Natural killer cell treated with Interleukin-12 subunit alpha and Interleukin-12 subunit beta and Interleukin-15 and Interleukin-18, amount 100 ng/mL, for 72 hours (primary cell): ENCODE measurements at regions not wholly inside any gene's neighbourhood (a gene's known extent, or its start where the extent isn't known, plus 50 kb on each side); places are given as distances from the start of the nearest gene placed in this dataset.
A peak's percentile ranks its signal among the peaks of the same experiment; 100 is the strongest.
"Not testable (repeated sequence)": the region's sequence is repeated elsewhere in the genome, so short reads cannot be mapped to it uniquely, and the experiment has no call there.

Source experiments
- ATAC-seq, 2 donors: fragments of 150-1000 bp; cut with Tn5 transposase in 1 of 2; sonication (Bioruptor Pico), chemical (Tn5 transposase) in 1 of 2; 2 replicates each; pipeline ENCODE4 v1.10.0; 2021
- DNase-seq: peaks from one replicate; pipeline ENCODE4 v3.0.0; 2022; ENCODE audit warnings: low spot score
- H3K27ac Mint-ChIP-seq, 2 donors: 1 replicate in 1 of 2; 2 replicates in 1 of 2; pipeline ENCODE4 v1.8.0; 2022; ENCODE audit warnings: mixed read lengths in 2 of 2, mild to moderate bottlenecking in 1 of 2, moderate library complexity in 1 of 2
- H3K27me3 Mint-ChIP-seq, 2 donors: 1 replicate in 1 of 2; 2 replicates in 1 of 2; pipeline ENCODE4 v1.8.0; 2022; ENCODE audit warnings: mixed read lengths in 2 of 2
- H3K36me3 Mint-ChIP-seq: one replicate; pipeline ENCODE4 v1.8.0; 2022; ENCODE audit warnings: mixed read lengths
- H3K4me1 Mint-ChIP-seq, 2 donors: 1 replicate in 1 of 2; 2 replicates in 1 of 2; pipeline ENCODE4 v1.8.0; 2022; ENCODE audit warnings: low read depth in 2 of 2, mixed read lengths in 2 of 2, mild to moderate bottlenecking in 1 of 2
- H3K4me3 Mint-ChIP-seq: one replicate; pipeline ENCODE4 v1.8.0; 2022; ENCODE audit warnings: mixed read lengths
- H3K9me3 Mint-ChIP-seq: 2 replicates; pipeline ENCODE4 v1.8.0; 2022; ENCODE audit warnings: mixed read lengths

DNA sequence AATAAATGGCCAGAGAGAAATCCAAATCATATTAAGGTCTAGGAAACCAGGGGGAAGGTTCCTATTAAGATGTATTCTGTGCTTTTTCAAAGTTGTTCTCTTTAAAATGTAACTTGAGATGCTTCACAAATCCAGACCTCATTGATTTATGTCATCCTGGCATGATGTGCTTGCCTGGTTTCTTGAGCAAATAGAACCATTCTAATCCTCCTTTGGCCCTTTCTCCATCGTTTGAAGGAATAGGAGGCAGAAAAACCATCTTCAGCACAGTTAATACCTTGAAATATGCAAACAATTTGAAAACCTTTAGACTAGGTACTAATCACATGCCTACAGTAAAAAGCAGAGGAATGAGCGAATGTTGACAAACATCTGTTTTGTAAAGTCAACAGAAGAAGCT is 202.2 kb upstream of the CXorf66 start:
- Mint-ChIP-seq H3K36me3 (no peaks in the 10 kb centered on the region), H3K4me1 (no peaks in the 10 kb centered on the region), H3K27ac (no peak overlapping the region), H3K4me3 (no peak overlapping the region), H3K9me3 (no peaks in the 10 kb centered on the region), H3K27me3 (peaks cover 0 to 10% of the 10 kb centered on the region in 2 donors)
- DNase-seq, result no peak
- ATAC-seq, result no peak

- DNase-seq, result no peak
- H3K27ac Mint-ChIP-seq, result no peak overlapping the region
- H3K27me3 Mint-ChIP-seq, result peaks cover 0 to 10% of the 10 kb centered on the region in 2 donors
- no peak for ATAC-seq
- no peaks in the 10 kb centered on the region for H3K9me3 Mint-ChIP-seq
- H3K4me3 Mint-ChIP-seq, result no peak overlapping the region
- no peaks in the 10 kb centered on the region for H3K36me3 Mint-ChIP-seq
- H3K4me1 Mint-ChIP-seq, result no peaks in the 10 kb centered on the region
These were observed 200.5 kb upstream of the CXorf66 start for GRCh38 chrX:140165849-140166248.

DNA sequence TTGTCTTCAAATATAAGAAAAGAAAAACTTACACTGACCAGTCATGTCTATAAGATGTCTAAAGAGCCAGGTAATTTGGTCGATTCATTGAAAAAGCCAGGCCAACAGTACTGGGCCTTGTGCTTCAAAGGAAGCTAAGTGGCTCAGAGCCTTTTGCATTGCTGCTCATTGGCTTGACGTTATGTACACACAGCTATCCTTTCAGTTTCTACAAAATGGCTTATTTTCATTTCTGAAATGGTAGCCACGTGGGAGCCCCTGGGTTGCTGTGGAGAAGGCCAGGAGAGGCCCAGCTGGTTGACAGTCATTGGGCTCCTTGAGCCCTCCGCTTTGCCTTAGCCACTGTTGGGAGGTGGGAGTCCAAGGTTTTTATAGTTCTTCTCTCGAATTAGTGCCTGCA is 199.1 kb upstream of the CXorf66 start:
- Mint-ChIP-seq H3K36me3 (no peaks in the 10 kb centered on the region), H3K9me3 (no peaks in the 10 kb centered on the region), H3K27ac (no peak overlapping the region), H3K4me3 (no peak overlapping the region), H3K27me3 (peaks cover 0 to 10% of the 10 kb centered on the region in 2 donors), H3K4me1 (no peaks in the 10 kb centered on the region)
- ATAC-seq (no peak), DNase-seq (no peak)

GRCh38 chrX:140163371-140164159 is 198.2 kb upstream of the CXorf66 start:
- H3K36me3 Mint-ChIP-seq, result no peaks in the 10 kb centered on the region
- H3K27ac Mint-ChIP-seq, result no peak overlapping the region
- H3K4me1 Mint-ChIP-seq, result no peaks in the 10 kb centered on the region
- DNase-seq (no peak), ATAC-seq (no peak)
- no peak overlapping the region for H3K4me3 Mint-ChIP-seq
- H3K27me3 Mint-ChIP-seq, result peaks cover 0 to 7% of the 10 kb centered on the region in 2 donors
- no peaks in the 10 kb centered on the region for H3K9me3 Mint-ChIP-seq

GRCh38 chrX:140157611-140158010 is 192.3 kb upstream of the CXorf66 start:
- H3K27me3 Mint-ChIP-seq, result no peaks in the 10 kb centered on the region

GRCh38 chrX:140157143-140157542 is 191.8 kb upstream of the CXorf66 start:
- no peak for DNase-seq
- Mint-ChIP-seq H3K36me3 (no peaks in the 10 kb centered on the region), H3K9me3 (no peaks in the 10 kb centered on the region), H3K27me3 (no peaks in the 10 kb centered on the region), H3K4me1 (no peaks in the 10 kb centered on the region), H3K4me3 (no peak overlapping the region), H3K27ac (no peak overlapping the region)
- ATAC-seq, result no peak

More at GRCh38 chrX:140157611-140158010, 192.3 kb upstream of the CXorf66 start:
- H3K9me3 Mint-ChIP-seq, result no peaks in the 10 kb centered on the region
- no peak overlapping the region for H3K4me3 Mint-ChIP-seq
- no peaks in the 10 kb centered on the region for H3K4me1 Mint-ChIP-seq
- ATAC-seq, result no peak
- no peaks in the 10 kb centered on the region for H3K36me3 Mint-ChIP-seq
- H3K27ac Mint-ChIP-seq, result no peak overlapping the region
- no peak for DNase-seq

GRCh38 chrX:140151316-140151715 is 186.0 kb upstream of the CXorf66 start:
- no peaks in the 10 kb centered on the region for H3K4me1 Mint-ChIP-seq
- H3K27me3 Mint-ChIP-seq, result no peaks in the 10 kb centered on the region
- no peaks in the 10 kb centered on the region for H3K36me3 Mint-ChIP-seq
- ATAC-seq (no peak), DNase-seq (no peak)
- H3K9me3 Mint-ChIP-seq, result no peaks in the 10 kb centered on the region
- no peak overlapping the region for H3K27ac Mint-ChIP-seq
- H3K4me3 Mint-ChIP-seq, result no peak overlapping the region

DNA sequence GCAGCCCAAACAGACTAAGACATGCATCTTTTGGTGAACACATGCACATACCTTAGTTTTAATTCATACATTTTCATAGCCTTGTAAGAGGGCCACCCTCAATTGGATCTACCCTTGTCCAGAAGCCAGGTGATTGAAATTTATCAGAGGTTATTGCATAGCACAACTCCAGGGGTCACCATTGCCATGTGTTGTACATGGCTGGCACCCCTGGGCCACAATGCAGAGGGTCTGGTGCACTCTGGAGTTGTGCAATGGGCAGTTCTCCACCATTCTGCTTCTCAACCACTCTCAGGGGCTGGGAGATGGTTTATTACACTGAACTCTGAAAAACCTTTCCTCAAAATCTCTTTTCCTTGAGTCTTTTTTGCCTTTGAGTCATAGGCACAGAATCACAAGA is 184.4 kb upstream of the CXorf66 start:
- DNase-seq (no peak), ATAC-seq (no peak)
- no peaks in the 10 kb centered on the region for H3K9me3 Mint-ChIP-seq
- no peaks in the 10 kb centered on the region for H3K36me3 Mint-ChIP-seq
- no peak overlapping the region for H3K4me3 Mint-ChIP-seq
- no peak overlapping the region for H3K27ac Mint-ChIP-seq
- H3K27me3 Mint-ChIP-seq, result peaks cover 0 to 2% of the 10 kb centered on the region in 2 donors
- H3K4me1 Mint-ChIP-seq, result no peaks in the 10 kb centered on the region

DNA sequence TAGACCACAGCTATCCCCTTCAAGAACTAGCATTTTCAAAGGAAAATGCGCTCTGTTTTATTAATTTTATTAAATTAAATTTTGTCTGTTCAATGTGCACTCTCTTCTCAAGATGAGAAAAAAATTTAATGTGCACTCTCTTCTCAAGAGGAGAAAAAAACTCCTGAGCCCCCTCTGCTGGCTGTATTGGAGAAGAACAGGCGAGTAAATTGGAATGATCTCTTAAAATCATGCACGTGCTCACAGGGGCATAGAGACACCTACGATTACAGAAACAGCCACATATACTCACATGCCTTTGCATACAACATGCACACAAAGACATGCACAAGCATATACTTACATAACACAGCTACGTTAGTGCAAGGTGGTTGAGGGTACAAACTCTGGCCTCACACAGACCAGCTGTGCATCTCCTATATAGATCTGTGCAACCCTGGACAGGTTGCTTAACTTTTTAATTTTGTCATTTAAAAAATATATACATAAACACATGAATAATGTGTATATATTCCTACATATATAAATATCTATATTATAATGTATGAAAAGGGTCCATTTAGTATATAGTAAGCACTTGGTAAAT is 176.2 kb upstream of the CXorf66 start:
- no peak for DNase-seq
- no peaks in the 10 kb centered on the region for H3K9me3 Mint-ChIP-seq
- H3K36me3 Mint-ChIP-seq, result no peaks in the 10 kb centered on the region
- peaks cover 0 to 7% of the 10 kb centered on the region in 2 donors for H3K27me3 Mint-ChIP-seq
- no peak for ATAC-seq
- H3K4me3 Mint-ChIP-seq, result no peak overlapping the region
- H3K4me1 Mint-ChIP-seq, result no peaks in the 10 kb centered on the region
- H3K27ac Mint-ChIP-seq, result no peak overlapping the region

GRCh38 chrX:140138492-140138891 is 173.2 kb upstream of the CXorf66 start:
- not testable (repeated sequence) for H3K4me1 Mint-ChIP-seq, H3K9me3 Mint-ChIP-seq, H3K27me3 Mint-ChIP-seq, H3K36me3 Mint-ChIP-seq, DNase-seq, H3K4me3 Mint-ChIP-seq, H3K27ac Mint-ChIP-seq
- peak in 1 of 2 donors; percentile 55 for ATAC-seq

DNA sequence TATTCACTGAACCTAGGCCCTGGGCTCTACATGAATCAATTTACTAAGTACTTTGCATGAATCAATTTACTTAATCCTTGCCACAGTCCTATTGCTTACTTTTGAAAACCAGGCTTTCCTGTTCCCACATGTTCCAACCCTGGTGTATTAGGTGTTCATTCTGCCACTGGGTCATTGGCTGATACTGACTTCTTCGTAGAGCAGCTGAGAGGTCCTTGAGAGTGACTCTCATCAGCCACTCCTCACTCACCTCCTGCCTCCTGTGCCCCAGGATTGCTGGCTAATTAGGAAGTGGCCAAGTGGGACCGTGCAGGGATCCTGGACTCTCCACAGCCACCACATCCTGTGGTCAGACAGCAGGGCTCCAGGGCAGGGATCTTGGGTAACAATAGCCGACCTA is 172.7 kb upstream of the CXorf66 start:
- not testable (repeated sequence) for H3K4me3 Mint-ChIP-seq, H3K27me3 Mint-ChIP-seq, H3K36me3 Mint-ChIP-seq, H3K9me3 Mint-ChIP-seq, H3K27ac Mint-ChIP-seq, H3K4me1 Mint-ChIP-seq, DNase-seq
- peak in 1 of 2 donors; percentile 50 for ATAC-seq

- Mint-ChIP-seq H3K4me3 (no peak overlapping the region), H3K36me3 (no peaks in the 10 kb centered on the region), H3K27ac (no peak overlapping the region), H3K9me3 (no peaks in the 10 kb centered on the region), H3K4me1 (no peaks in the 10 kb centered on the region), H3K27me3 (peaks cover 0 to 6% of the 10 kb centered on the region in 2 donors)
- DNase-seq (no peak), ATAC-seq (no peak)
These were observed 167.6 kb upstream of the CXorf66 start for GRCh38 chrX:140132937-140133336.

- DNase-seq (no peak), ATAC-seq (no peak)
- no peak overlapping the region for H3K4me3 Mint-ChIP-seq
- peaks cover 12 to 20% of the 10 kb centered on the region in 2 donors for H3K27me3 Mint-ChIP-seq
- H3K9me3 Mint-ChIP-seq, result no peaks in the 10 kb centered on the region
- H3K4me1 Mint-ChIP-seq, result no peaks in the 10 kb centered on the region
- no peaks in the 10 kb centered on the region for H3K36me3 Mint-ChIP-seq
- H3K27ac Mint-ChIP-seq, result no peak overlapping the region
These were observed 158.1 kb upstream of the CXorf66 start for GRCh38 chrX:140123446-140123845.

- not testable (repeated sequence) for H3K9me3 Mint-ChIP-seq, H3K4me3 Mint-ChIP-seq, H3K4me1 Mint-ChIP-seq, DNase-seq, H3K27ac Mint-ChIP-seq, H3K36me3 Mint-ChIP-seq, ATAC-seq
- H3K27me3 Mint-ChIP-seq, result peaks cover 0 to 11% of the 10 kb centered on the region in 2 donors
These were observed 148.7 kb upstream of the CXorf66 start for GRCh38 chrX:140114059-140114458.
